Activated CD4-positive, alpha-beta T cell treated with anti-CD3 and anti-CD28 coated beads, Interleukin-2, amount 10 ng/mL, durations not matched to agents 24 days and 14 days (primary cell): ENCODE measurements at regions not wholly inside any gene's neighbourhood (a gene's known extent, or its start where the extent isn't known, plus 50 kb on each side); places are given as distances from the start of the nearest gene placed in this dataset.

Source experiments
- DNase-seq: peaks from one replicate; pipeline ENCODE4 v3.0.0; 2022
- H3K27ac Mint-ChIP-seq: one replicate; pipeline ENCODE4 v1.8.0; 2022; ENCODE audit warnings: mild to moderate bottlenecking, mixed read lengths
- H3K27me3 Mint-ChIP-seq: one replicate; pipeline ENCODE4 v1.8.0; 2022; ENCODE audit warnings: mixed read lengths
- H3K36me3 Mint-ChIP-seq: one replicate; pipeline ENCODE4 v1.8.0; 2022; ENCODE audit warnings: low read depth, mild to moderate bottlenecking, mixed read lengths
- H3K4me1 Mint-ChIP-seq: one replicate; pipeline ENCODE4 v1.8.0; 2021; ENCODE audit warnings: mixed read lengths
- H3K4me3 Mint-ChIP-seq: one replicate; pipeline ENCODE4 v1.8.0; 2022; ENCODE audit warnings: mild to moderate bottlenecking, moderate library complexity, mixed read lengths
- H3K9me3 Mint-ChIP-seq: one replicate; pipeline ENCODE4 v1.8.0; 2021; ENCODE audit warnings: mixed read lengths
- intact Hi-C: fragments of 100-400 bp; cut with micrococcal nuclease; formaldehyde crosslinking; loops from one replicate; pipeline ENCODE4 v1.15.1; 2023

GRCh38 chr16:86934581-86935375 lies 356.4 kb downstream of the FOXL1 start:
- Mint-ChIP-seq H3K27me3 (peaks cover 22% of the 10 kb centered on the region), H3K4me3 (no peak overlapping the region), H3K27ac (no peak overlapping the region), H3K9me3 (no peaks in the 10 kb centered on the region), H3K36me3 (no peaks in the 10 kb centered on the region), H3K4me1 (peaks cover 2% of the 10 kb centered on the region)
- DNase-seq = no peak
- intact Hi-C loops = no loop called here

- H3K4me1 Mint-ChIP-seq = peaks cover 2% of the 10 kb centered on the region
- intact Hi-C loops = no loop called here
- H3K4me3 Mint-ChIP-seq = no peak overlapping the region
- no peak overlapping the region for H3K27ac Mint-ChIP-seq
- DNase-seq = no peak
- no peaks in the 10 kb centered on the region for H3K9me3 Mint-ChIP-seq
- peaks cover 12% of the 10 kb centered on the region for H3K27me3 Mint-ChIP-seq
- H3K36me3 Mint-ChIP-seq = no peaks in the 10 kb centered on the region
Measured at GRCh38 chr16:86939609-86940008, 361.3 kb downstream of the FOXL1 start.

GRCh38 chr16:86941731-86942130 lies 363.4 kb downstream of the FOXL1 start:
- no peaks in the 10 kb centered on the region for H3K9me3 Mint-ChIP-seq
- no peak overlapping the region for H3K27ac Mint-ChIP-seq
- no peak for DNase-seq
- no peaks in the 10 kb centered on the region for H3K36me3 Mint-ChIP-seq
- no peaks in the 10 kb centered on the region for H3K4me1 Mint-ChIP-seq
- no peaks in the 10 kb centered on the region for H3K27me3 Mint-ChIP-seq
- no peak overlapping the region for H3K4me3 Mint-ChIP-seq
- intact Hi-C loops = no loop called here

- intact Hi-C loops = no loop called here
- H3K27me3 Mint-ChIP-seq = no peaks in the 10 kb centered on the region
Measured at GRCh38 chr16:86942151-86943051, 364.1 kb downstream of the FOXL1 start.

GRCh38 chr16:86945166-86945900 lies 367.0 kb downstream of the FOXL1 start:
- Mint-ChIP-seq H3K27me3 (no peaks in the 10 kb centered on the region), H3K4me1 (no peaks in the 10 kb centered on the region), H3K4me3 (no peak overlapping the region), H3K36me3 (no peaks in the 10 kb centered on the region), H3K27ac (no peak overlapping the region), H3K9me3 (no peaks in the 10 kb centered on the region)
- DNase-seq = no peak
- intact Hi-C loops = no loop called here

More at GRCh38 chr16:86942151-86943051, 364.1 kb downstream of the FOXL1 start:
- no peaks in the 10 kb centered on the region for H3K9me3 Mint-ChIP-seq
- H3K27ac Mint-ChIP-seq = no peak overlapping the region
- no peaks in the 10 kb centered on the region for H3K36me3 Mint-ChIP-seq
- DNase-seq = no peak
- no peak overlapping the region for H3K4me3 Mint-ChIP-seq
- H3K4me1 Mint-ChIP-seq = no peaks in the 10 kb centered on the region

GRCh38 chr16:86946396-86946795 lies 368.0 kb downstream of the FOXL1 start:
- no peak overlapping the region for H3K27ac Mint-ChIP-seq
- no peaks in the 10 kb centered on the region for H3K27me3 Mint-ChIP-seq
- no peaks in the 10 kb centered on the region for H3K4me1 Mint-ChIP-seq
- no peaks in the 10 kb centered on the region for H3K36me3 Mint-ChIP-seq
- intact Hi-C loops = no loop called here
- H3K9me3 Mint-ChIP-seq = no peaks in the 10 kb centered on the region
- H3K4me3 Mint-ChIP-seq = no peak overlapping the region
- no peak for DNase-seq

GRCh38 chr16:86946981-86947380 lies 368.6 kb downstream of the FOXL1 start:
- H3K9me3 Mint-ChIP-seq = no peaks in the 10 kb centered on the region
- DNase-seq = no peak
- H3K27me3 Mint-ChIP-seq = no peaks in the 10 kb centered on the region
- no peak overlapping the region for H3K27ac Mint-ChIP-seq
- intact Hi-C loops = no loop called here
- H3K36me3 Mint-ChIP-seq = no peaks in the 10 kb centered on the region
- no peak overlapping the region for H3K4me3 Mint-ChIP-seq
- no peaks in the 10 kb centered on the region for H3K4me1 Mint-ChIP-seq

GRCh38 chr16:86948046-86948445 lies 369.1 kb downstream of the C16orf95 start:
- Mint-ChIP-seq H3K36me3 (no peaks in the 10 kb centered on the region), H3K27ac (no peak overlapping the region), H3K9me3 (peaks cover 7% of the 10 kb centered on the region), H3K4me3 (no peak overlapping the region), H3K4me1 (no peaks in the 10 kb centered on the region), H3K27me3 (no peaks in the 10 kb centered on the region)
- intact Hi-C loops = no loop called here
- DNase-seq = no peak

GRCh38 chr16:86949116-86949515 lies 368.1 kb downstream of the C16orf95 start:
- H3K4me1 Mint-ChIP-seq = no peaks in the 10 kb centered on the region
- peaks cover 7% of the 10 kb centered on the region for H3K9me3 Mint-ChIP-seq

GRCh38 chr16:86949630-86950029 lies 367.6 kb downstream of the C16orf95 start:
- no peaks in the 10 kb centered on the region for H3K4me1 Mint-ChIP-seq
- no peak overlapping the region for H3K27ac Mint-ChIP-seq
- intact Hi-C loops = no loop called here
- H3K4me3 Mint-ChIP-seq = no peak overlapping the region
- peaks cover 7% of the 10 kb centered on the region for H3K9me3 Mint-ChIP-seq
- H3K36me3 Mint-ChIP-seq = no peaks in the 10 kb centered on the region
- DNase-seq = no peak
- H3K27me3 Mint-ChIP-seq = no peaks in the 10 kb centered on the region

More at GRCh38 chr16:86949116-86949515, 368.1 kb downstream of the C16orf95 start:
- intact Hi-C loops = no loop called here
- DNase-seq = no peak
- H3K27ac Mint-ChIP-seq = no peak overlapping the region
- no peaks in the 10 kb centered on the region for H3K27me3 Mint-ChIP-seq
- H3K4me3 Mint-ChIP-seq = no peak overlapping the region
- H3K36me3 Mint-ChIP-seq = no peaks in the 10 kb centered on the region

- H3K4me1 Mint-ChIP-seq = no peaks in the 10 kb centered on the region
- H3K4me3 Mint-ChIP-seq = no peak overlapping the region
- no peak for DNase-seq
- intact Hi-C loops = no loop called here
- H3K27ac Mint-ChIP-seq = no peak overlapping the region
- H3K27me3 Mint-ChIP-seq = no peaks in the 10 kb centered on the region
- H3K9me3 Mint-ChIP-seq = peaks cover 7% of the 10 kb centered on the region
- no peaks in the 10 kb centered on the region for H3K36me3 Mint-ChIP-seq
Measured at GRCh38 chr16:86951041-86951822, 366.0 kb downstream of the C16orf95 start.

GRCh38 chr16:86951831-86952598 lies 365.2 kb downstream of the C16orf95 start:
- no peak for DNase-seq
- H3K4me3 Mint-ChIP-seq = no peak overlapping the region
- H3K27me3 Mint-ChIP-seq = no peaks in the 10 kb centered on the region
- H3K4me1 Mint-ChIP-seq = peaks cover 3% of the 10 kb centered on the region
- H3K27ac Mint-ChIP-seq = no peak overlapping the region
- peaks cover 7% of the 10 kb centered on the region for H3K9me3 Mint-ChIP-seq
- no peaks in the 10 kb centered on the region for H3K36me3 Mint-ChIP-seq
- intact Hi-C loops = no loop called here

GRCh38 chr16:86952769-86953168 lies 364.4 kb downstream of the C16orf95 start:
- H3K4me3 Mint-ChIP-seq = no peak overlapping the region
- peaks cover 7% of the 10 kb centered on the region for H3K9me3 Mint-ChIP-seq
- no peaks in the 10 kb centered on the region for H3K27me3 Mint-ChIP-seq
- H3K36me3 Mint-ChIP-seq = no peaks in the 10 kb centered on the region
- no peak overlapping the region for H3K27ac Mint-ChIP-seq
- intact Hi-C loops = no loop called here
- DNase-seq = no peak
- peaks cover 3% of the 10 kb centered on the region for H3K4me1 Mint-ChIP-seq
